Pancreas (tissue), 10 donors: ENCODE measurements at regions not wholly inside any gene's neighbourhood (a gene's known extent, or its start where the extent isn't known, plus 50 kb on each side); places are given as distances from the start of the nearest gene placed in this dataset.
"Not testable (repeated sequence)": the region's sequence is repeated elsewhere in the genome, so short reads cannot be mapped to it uniquely, and the experiment has no call there.

Experiments
- ATAC-seq, 4 donors: fragments of 200-7000 bp; cut with Tn5 transposase; one replicate each; pipeline versions ENCODE4 v1.8.0 to v1.9.1; 2020; ENCODE audit warnings: mild to moderate bottlenecking in 4 of 4, moderate library complexity in 4 of 4
- DNase-seq, 6 donors: peaks; one replicate each; pipeline ENCODE4 v3.0.0-alpha.2; 2020
- FAIRE-seq: peaks from 2 replicates; lab custom pipeline; 2012; peaks lifted over from hg19 to GRCh38; lab: Jason Lieb, UNC
- H3K27ac ChIP-seq, 4 donors: fragments of 200-600 bp; sonication (generic); 1 replicate in 3 of 4; 2 replicates in 1 of 4; pipeline versions ENCODE4 v1.5.0 to v1.8.0; 2020
- H3K27me3 ChIP-seq, 4 donors: fragments of 200-600 bp; one replicate each; pipeline ENCODE4 v1.8.0; 2021
- H3K36me3 ChIP-seq, 3 donors: fragments of 200-600 bp; sonication (generic) in 1 of 3; one replicate each; pipeline versions ENCODE4 v1.5.0 to v1.8.0; 2020 to 2021
- H3K4me1 ChIP-seq, 3 donors: fragments of 200-600 bp; one replicate each; pipeline ENCODE4 v1.8.0; 2021
- H3K4me3 ChIP-seq, 4 donors: fragments of 200-600 bp; sonication (generic) in 2 of 4; one replicate each; pipeline versions ENCODE4 v1.5.0 to v1.8.0; 2020 to 2021
- H3K9me3 ChIP-seq, 4 donors: fragments of 200-600 bp; one replicate each; pipeline ENCODE4 v1.8.0; 2021
- CTCF ChIP-seq, 4 donors: fragments of 200-600 bp; sonication (generic) in 3 of 4; IDR thresholded peaks; one replicate each; pipeline versions ENCODE4 v1.5.0 to v1.8.0; 2021; ENCODE audit warnings: antibody characterized with exemption in 4 of 4
- WGBS, 2 donors: extraction: QIAGEN DNeasy Blood & Tissue Kit; methylation state at CpG; one replicate each; pipeline ENCODE4 v1.1.7; 2013; 5-methylcytosine and 5-hydroxymethylcytosine counted together
- intact Hi-C, 3 donors: fragments of 100-400 bp; cut with DNase I; formaldehyde crosslinking; loops; one replicate each; pipeline versions ENCODE4 v1.11.1 to v1.14.2; 2022
- donor health status: healthy with polysubstance abuse.
- donor health status: DM: no; HTN: no; CAD: no; lungs with moderate emphysema.
- donor health status: DM: no; HTN: no; CAD: no.
- donor health status: control.
- donor health status: control.
- donor health status: Bipolar disorder and iron deficiency.
- donor health status: DM: yes; HTN: yes; CAD: no.
- donor health status: DM: no; HTN: no; CAD: no.
- donor health status: DM: no; HTN: no; CAD: no.
- donor health status: DM: yes; HTN: yes; CAD: no.

GRCh38 chr5:163161512-163161911, 275.9 kb upstream of the CCNG1 start:
- H3K27ac ChIP-seq, result no peak overlapping the region
- H3K4me1 ChIP-seq, result no peaks in the 10 kb centered on the region
- intact Hi-C loops, result no loop called here
- H3K27me3 ChIP-seq, result no peaks in the 10 kb centered on the region
- FAIRE-seq, result no peak
- H3K9me3 ChIP-seq, result no peaks in the 10 kb centered on the region
- no peaks in the 10 kb centered on the region for H3K36me3 ChIP-seq
- no peak overlapping the region for H3K4me3 ChIP-seq
- DNase-seq, result no peak
- no peak for ATAC-seq
- TF ChIP-seq CTCF (IDR thresholded peaks at IDR 0.05), result no peak

GRCh38 chr5:163162645-163163044, 274.8 kb upstream of the CCNG1 start:
- FAIRE-seq, result no peak
- H3K27me3 ChIP-seq, result no peaks in the 10 kb centered on the region
- 52 to 54% methylated on average over 3 of the region's 3 CpGs for WGBS, 2 donors
- DNase-seq, result no peak
- no peaks in the 10 kb centered on the region for H3K9me3 ChIP-seq
- intact Hi-C loops, result no loop called here
- ATAC-seq, result no peak
- no peak for TF ChIP-seq CTCF (IDR thresholded peaks at IDR 0.05)
- H3K27ac ChIP-seq, result no peak overlapping the region
- no peaks in the 10 kb centered on the region for H3K36me3 ChIP-seq
- H3K4me3 ChIP-seq, result no peak overlapping the region
- no peaks in the 10 kb centered on the region for H3K4me1 ChIP-seq

GRCh38 chr5:163163858-163164257, 273.5 kb upstream of the CCNG1 start:
- no peaks in the 10 kb centered on the region for H3K4me1 ChIP-seq
- TF ChIP-seq CTCF (IDR thresholded peaks at IDR 0.05), result no peak
- H3K9me3 ChIP-seq, result no peaks in the 10 kb centered on the region
- H3K4me3 ChIP-seq, result no peak overlapping the region
- no peak for DNase-seq
- no peak for FAIRE-seq
- H3K36me3 ChIP-seq, result no peaks in the 10 kb centered on the region
- no peaks in the 10 kb centered on the region for H3K27me3 ChIP-seq
- H3K27ac ChIP-seq, result no peak overlapping the region
- intact Hi-C loops, result no loop called here
- no peak for ATAC-seq
- WGBS, 2 donors, result 54 to 68% methylated on average over 2 of the region's 2 CpGs

GRCh38 chr5:163165277-163165676, 272.1 kb upstream of the CCNG1 start:
- no peak overlapping the region for H3K27ac ChIP-seq
- ATAC-seq (no peak), FAIRE-seq (no peak), DNase-seq (peak in 1 of 6 donors; percentile 49)
- WGBS, 2 donors, result 84 to 88% methylated on average over 10 of the region's 10 CpGs
- H3K4me3 ChIP-seq, result no peak overlapping the region
- no peaks in the 10 kb centered on the region for H3K4me1 ChIP-seq
- no peaks in the 10 kb centered on the region for H3K27me3 ChIP-seq
- intact Hi-C loops, result no loop called here
- H3K36me3 ChIP-seq, result no peaks in the 10 kb centered on the region
- no peaks in the 10 kb centered on the region for H3K9me3 ChIP-seq
- no peak for TF ChIP-seq CTCF (IDR thresholded peaks at IDR 0.05)

GRCh38 chr5:163170161-163170560, 267.2 kb upstream of the CCNG1 start:
- H3K27me3 ChIP-seq, ATAC-seq, FAIRE-seq, H3K4me3 ChIP-seq, H3K4me1 ChIP-seq, H3K27ac ChIP-seq, intact Hi-C loops, H3K36me3 ChIP-seq, H3K9me3 ChIP-seq, DNase-seq: not testable (repeated sequence)
- 76 to 91% methylated on average over 3 of the region's 3 CpGs for WGBS, 2 donors
